GM19043 (cell line): ENCODE measurements at regions not wholly inside any gene's neighbourhood (a gene's known extent, or its start where the extent isn't known, plus 50 kb on each side); places are given as distances from the start of the nearest gene placed in this dataset.

Source experiments
- ATAC-seq: cut with Tn5 transposase; IDR thresholded peaks from one replicate; pipeline ENCODE4 v1.9.1; 2021; ENCODE audit warnings: low read depth; ENCODE audit not compliant: unreplicated experiment

- no peak for ATAC-seq
Observed at GRCh38 chr9:126017758-126018157, 270.6 kb downstream of the PBX3 start.

DNA sequence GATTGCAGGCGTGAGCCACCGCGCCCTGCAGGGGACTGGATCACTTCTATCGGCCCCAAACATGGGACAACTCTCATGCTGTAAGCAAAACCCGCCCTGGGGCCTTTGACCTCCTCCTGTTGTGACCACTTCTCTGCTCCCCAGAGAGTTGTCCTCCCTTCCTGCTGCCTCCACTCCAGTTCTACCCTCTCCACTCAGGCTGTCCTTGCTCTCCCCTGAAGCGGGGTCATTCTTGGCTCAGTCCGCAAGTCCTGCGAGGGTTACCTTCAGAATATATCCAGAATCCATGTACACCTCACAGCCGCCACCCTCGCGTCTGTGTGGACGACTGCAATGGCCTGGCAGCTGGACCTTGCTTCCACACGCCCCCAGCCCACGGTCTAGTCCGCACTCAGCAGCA is 273.7 kb downstream of the PBX3 start:
- ATAC-seq: no peak

- ATAC-seq: no peak
Observed at GRCh38 chr9:126023962-126024361, 276.8 kb downstream of the PBX3 start.

DNA sequence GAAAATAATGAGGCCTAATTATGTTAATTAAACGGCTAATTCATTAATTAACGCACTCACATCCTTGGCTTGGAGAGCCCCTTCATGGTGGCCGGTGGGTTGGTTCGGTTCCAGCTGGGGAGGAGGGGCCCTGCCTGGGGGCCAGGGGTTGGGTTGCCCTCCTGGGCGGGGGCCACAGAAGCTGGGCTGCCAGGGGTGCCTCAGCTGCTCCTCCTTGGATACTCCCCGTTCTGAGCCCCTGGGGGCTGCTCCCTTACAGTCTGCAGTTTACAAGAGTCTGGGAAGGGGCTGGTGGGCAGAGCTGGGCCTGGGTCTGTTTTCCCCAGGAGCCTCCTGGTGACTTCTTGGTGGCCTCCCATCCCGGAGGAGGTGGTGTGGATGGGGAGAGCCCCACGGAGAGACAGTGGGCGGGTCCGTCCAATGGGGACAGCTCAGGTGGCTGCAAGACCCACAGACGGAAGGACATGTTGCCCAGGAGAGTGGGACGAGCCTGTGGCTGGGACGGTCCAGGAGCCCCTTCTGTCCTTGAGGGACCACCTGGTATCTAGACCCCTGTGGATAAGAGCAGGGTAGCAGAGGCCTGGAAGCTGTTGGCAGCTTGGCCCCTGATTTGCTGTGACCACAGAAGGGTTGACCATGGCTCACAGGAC is 277.5 kb downstream of the PBX3 start:
- ATAC-seq: no peak

DNA sequence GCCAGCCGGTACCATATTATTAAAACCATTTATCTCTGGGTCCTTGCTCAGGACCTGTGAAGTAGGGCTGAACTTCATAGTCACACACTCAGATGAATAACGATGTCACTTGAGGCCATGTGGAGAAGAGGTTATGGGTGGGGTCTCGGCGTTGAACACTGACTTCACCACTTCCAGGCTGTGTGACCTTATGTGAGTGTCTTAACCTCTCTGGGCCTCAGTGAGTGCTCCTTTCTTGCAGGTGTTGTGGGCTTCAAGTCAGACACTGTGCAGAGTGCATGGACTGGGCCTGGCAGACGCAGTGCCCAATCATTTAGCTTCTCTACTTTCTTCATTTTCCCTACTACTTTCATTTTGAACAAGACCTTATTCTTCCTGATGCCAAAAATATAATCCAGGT is 278.8 kb downstream of the PBX3 start:
- ATAC-seq: no peak

GRCh38 chr9:126027566-126027965 is 280.4 kb downstream of the PBX3 start:
- no peak for ATAC-seq

GRCh38 chr9:126028746-126029145 is 281.6 kb downstream of the PBX3 start:
- ATAC-seq: no peak

- ATAC-seq: no peak
Observed at GRCh38 chr9:126030716-126031115, 283.5 kb downstream of the PBX3 start.

GRCh38 chr9:126031116-126031515 is 283.9 kb downstream of the PBX3 start:
- no peak for ATAC-seq

DNA sequence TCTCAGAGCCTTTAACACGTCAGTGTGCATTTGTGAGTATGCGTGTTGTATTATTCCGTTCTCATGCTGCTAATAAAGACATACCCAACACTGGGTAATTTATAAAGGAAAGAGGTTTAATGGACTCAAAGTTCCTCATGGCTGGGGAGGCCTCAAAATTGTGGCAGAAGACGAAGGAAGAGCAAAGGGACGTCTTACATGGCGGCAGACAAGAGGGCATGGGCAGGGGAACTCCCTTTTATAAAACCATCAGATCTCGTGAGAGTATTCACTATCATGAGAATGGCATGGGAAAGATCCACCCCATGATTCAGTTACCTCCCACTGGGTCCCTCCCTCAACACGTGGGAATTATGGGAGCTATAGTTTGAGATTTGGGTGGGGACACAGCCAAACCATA is 285.0 kb downstream of the PBX3 start:
- ATAC-seq: no peak

DNA sequence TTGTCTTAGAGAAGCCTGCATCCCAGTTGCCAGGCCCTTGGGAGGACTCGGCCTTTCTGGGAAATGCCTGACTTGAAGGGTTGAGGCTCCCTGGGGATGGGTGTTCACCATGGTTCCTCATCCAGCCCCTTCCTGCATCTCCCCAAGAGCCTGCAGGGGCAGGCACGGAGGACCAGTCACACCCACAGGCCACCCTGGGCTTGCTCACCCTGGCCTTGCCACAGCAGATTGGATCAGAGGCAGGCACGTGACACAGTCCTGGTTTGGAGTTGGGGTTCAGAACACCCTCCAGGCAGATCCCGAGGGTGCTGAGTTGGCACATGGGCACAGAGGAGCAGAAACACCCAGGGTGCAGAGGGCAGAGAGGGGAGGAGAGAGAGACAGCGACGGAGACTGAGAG is 286.1 kb downstream of the PBX3 start:
- no peak for ATAC-seq

GRCh38 chr9:126033956-126034355 is 286.8 kb downstream of the PBX3 start:
- ATAC-seq: no peak

GRCh38 chr9:126036881-126037291 is 289.7 kb downstream of the PBX3 start:
- no peak for ATAC-seq

DNA sequence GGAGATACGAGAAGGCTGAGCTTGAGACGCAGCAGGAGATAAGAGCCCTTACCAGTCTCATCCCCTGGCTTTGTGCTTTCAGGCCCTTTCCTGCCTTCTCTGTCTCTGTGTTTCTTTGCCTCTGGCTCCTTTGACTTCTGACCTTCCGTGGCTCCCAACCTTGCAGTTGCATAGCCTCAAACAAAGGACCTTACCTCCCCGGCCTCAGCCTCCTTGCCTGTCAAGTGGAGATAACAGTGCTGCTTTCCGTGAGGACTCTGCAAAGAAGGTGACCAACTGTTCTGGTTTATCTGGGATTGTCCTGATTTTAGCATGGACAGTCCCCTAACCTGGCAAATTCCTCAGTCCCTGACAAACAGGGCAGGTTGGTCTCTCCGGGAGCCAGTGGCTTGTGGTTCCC is 287.8 kb upstream of the MVB12B start:
- no peak for ATAC-seq

GRCh38 chr9:126043681-126044080 is 282.9 kb upstream of the MVB12B start:
- no peak for ATAC-seq

DNA sequence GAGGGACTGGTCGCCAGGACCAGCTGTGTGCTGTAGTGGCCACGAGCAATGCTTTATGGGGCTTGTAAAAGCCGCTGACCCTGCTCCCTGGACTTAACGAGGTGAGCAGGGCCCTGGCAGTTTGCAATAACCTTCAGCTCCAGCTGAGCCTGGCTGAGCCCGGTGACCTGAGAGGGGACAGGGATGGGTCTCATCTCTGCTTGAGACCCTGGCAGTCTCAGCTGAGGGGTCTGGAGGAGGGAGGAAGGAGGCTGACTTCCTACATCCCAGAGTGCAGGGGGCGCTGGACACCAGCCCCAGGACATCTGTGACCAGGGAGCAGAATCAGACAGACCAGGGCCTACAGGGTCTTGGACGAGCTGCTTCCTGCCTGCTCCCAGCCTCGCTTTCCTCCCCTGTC is 277.5 kb upstream of the MVB12B start:
- ATAC-seq: no peak

GRCh38 chr9:126049896-126050604 is 276.6 kb upstream of the MVB12B start:
- no peak for ATAC-seq

- ATAC-seq: no peak
Observed at GRCh38 chr9:126050605-126050990, 276.0 kb upstream of the MVB12B start.

DNA sequence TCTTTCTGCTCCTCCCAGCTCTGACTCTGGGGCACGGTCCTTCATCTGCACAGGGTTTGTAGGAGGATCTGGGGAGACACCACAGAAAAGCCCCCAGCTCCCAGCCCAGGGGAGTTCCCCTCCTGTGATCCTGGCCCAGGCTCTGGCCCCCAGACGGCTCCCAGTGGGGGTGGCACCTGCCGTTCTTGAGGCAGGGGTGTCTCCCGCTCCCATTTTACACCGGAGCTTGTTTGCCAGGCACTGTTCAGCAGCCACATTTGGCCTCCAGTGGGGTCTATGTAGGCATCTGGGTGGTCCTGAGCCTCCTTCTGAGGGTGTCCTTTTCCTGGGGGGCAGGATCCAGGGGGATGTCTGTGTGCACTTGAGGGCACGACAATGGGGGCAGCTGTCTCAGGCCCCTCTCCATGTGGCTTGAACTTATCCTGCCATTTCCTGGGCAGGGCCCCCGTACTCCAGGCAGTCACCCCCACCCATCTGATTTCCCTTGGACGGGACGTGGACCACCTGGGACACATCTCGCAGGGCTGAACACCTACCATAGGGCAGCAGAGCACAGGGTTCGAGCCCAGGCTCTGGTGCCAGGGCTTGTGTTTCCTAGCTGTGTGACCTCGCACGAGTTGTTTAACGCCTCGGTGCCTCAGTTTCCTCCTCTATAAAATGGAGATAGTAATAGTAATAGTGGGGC is 275.0 kb upstream of the MVB12B start:
- ATAC-seq: no peak

DNA sequence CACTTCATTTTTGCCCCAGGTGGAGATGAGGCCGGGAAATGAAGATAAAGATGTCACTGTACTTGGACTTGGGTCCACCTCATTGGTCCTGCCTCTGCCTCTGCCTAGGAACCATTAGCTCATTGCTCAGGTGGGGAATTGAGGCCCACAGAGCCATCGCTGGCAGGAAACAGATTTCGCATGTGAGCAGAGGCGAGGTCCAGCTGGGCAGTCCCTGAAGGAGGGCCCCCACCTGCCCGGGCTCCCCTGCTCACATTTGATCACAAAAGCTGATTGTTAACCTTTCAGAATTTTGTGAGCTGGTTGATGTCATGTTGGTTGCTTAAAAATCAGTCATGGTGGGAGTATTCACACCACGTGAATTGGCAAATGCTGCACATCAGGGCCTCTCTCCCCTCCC is 273.8 kb upstream of the MVB12B start:
- no peak for ATAC-seq

DNA sequence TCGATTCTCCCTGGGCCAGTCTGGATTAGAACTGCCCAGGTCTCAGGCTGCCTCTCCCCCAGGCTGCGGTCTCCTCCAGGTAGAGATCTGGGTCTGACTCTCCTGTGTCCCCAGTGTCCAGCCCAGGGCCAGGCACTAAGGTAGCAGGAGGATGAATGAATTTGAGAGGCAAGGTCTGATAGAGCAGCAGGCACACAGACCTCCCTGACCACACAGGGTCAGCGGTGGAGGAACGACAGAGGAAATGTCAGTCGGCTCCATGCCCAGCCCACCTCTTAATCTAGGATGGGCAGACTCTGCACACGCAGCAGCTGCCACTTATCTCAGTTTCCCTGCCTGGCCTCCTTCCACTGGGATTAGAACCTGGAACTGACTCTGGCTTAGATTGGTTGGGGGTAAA is 272.7 kb upstream of the MVB12B start:
- ATAC-seq: no peak
